ENCODE measurements at regions not wholly inside any gene's neighbourhood (a gene's known extent, or its start where the extent isn't known, plus 50 kb on each side); places are given as distances from the start of the nearest gene placed in this dataset.

- Histone ChIP-seq H3K4me1 (no peaks in the 10 kb centered on the region), H3K27ac (no peak overlapping the region), H3K4me3 (no peak overlapping the region), H3K27me3 (no peaks in the 10 kb centered on the region), H3K36me3 (ENCODE audit: low read depth, missing control alignments) (no peaks in the 10 kb centered on the region), H3K9me3 (no peaks in the 10 kb centered on the region)
- intact Hi-C loops (cut with DNase I; ENCODE audit: low total_unique reads): no loop called here
- DNase-seq: no peak
- TF ChIP-seq CTCF (IDR thresholded peaks at IDR 0.05): no peak
- no peak for TF ChIP-seq POLR2A (IDR thresholded peaks at IDR 0.05)
- 89 to 94% methylated on average over 8 of the region's 8 CpGs for WGBS, 2 donors
Measured at GRCh38 chr16:86045591-86045971, 146.6 kb downstream of the IRF8 start.

- no peaks in the 10 kb centered on the region for H3K36me3 ChIP-seq (ENCODE audit: low read depth, missing control alignments)
- WGBS, 2 donors: 39 to 79% methylated on average over 4 to 6 of the region's 6 CpGs
- TF ChIP-seq POLR2A (IDR thresholded peaks at IDR 0.05): no peak
- no peak for TF ChIP-seq CTCF (IDR thresholded peaks at IDR 0.05)
- intact Hi-C loops (cut with DNase I; ENCODE audit: low total_unique reads): no loop called here
- H3K27ac ChIP-seq: no peak overlapping the region
- H3K4me1 ChIP-seq: no peaks in the 10 kb centered on the region
- no peaks in the 10 kb centered on the region for H3K27me3 ChIP-seq
- no peak for DNase-seq
- no peaks in the 10 kb centered on the region for H3K9me3 ChIP-seq
- no peak overlapping the region for H3K4me3 ChIP-seq
Measured at GRCh38 chr16:86046026-86046425, 147.1 kb downstream of the IRF8 start.

GRCh38 chr16:86046667-86047270 is 147.8 kb downstream of the IRF8 start:
- Histone ChIP-seq H3K4me3 (no peak overlapping the region), H3K4me1 (no peaks in the 10 kb centered on the region), H3K27ac (no peak overlapping the region), H3K36me3 (ENCODE audit: low read depth, missing control alignments) (no peaks in the 10 kb centered on the region), H3K9me3 (no peaks in the 10 kb centered on the region), H3K27me3 (no peaks in the 10 kb centered on the region)
- DNase-seq: no peak
- WGBS, 2 donors: 70 to 77% methylated on average over 9 of the region's 9 CpGs
- intact Hi-C loops (cut with DNase I; ENCODE audit: low total_unique reads): no loop called here
- no peak for TF ChIP-seq CTCF (IDR thresholded peaks at IDR 0.05)
- TF ChIP-seq POLR2A (IDR thresholded peaks at IDR 0.05): no peak

- H3K4me3 ChIP-seq: no peak overlapping the region
- no peak overlapping the region for H3K27ac ChIP-seq
- no peaks in the 10 kb centered on the region for H3K9me3 ChIP-seq
- no peaks in the 10 kb centered on the region for H3K36me3 ChIP-seq (ENCODE audit: low read depth, missing control alignments)
- no peaks in the 10 kb centered on the region for H3K4me1 ChIP-seq
- 66 to 77% methylated on average over 11 of the region's 11 CpGs for WGBS, 2 donors
- DNase-seq: no peak
- intact Hi-C loops (cut with DNase I; ENCODE audit: low total_unique reads): no loop called here
- H3K27me3 ChIP-seq: no peaks in the 10 kb centered on the region
- TF ChIP-seq CTCF (IDR thresholded peaks at IDR 0.05) (no peak), POLR2A (IDR thresholded peaks at IDR 0.05) (no peak)
Measured at GRCh38 chr16:86048221-86048620, 149.3 kb downstream of the IRF8 start.

- 79 to 85% methylated on average over 9 to 11 of the region's 11 CpGs for WGBS, 2 donors
- Histone ChIP-seq H3K36me3 (ENCODE audit: low read depth, missing control alignments) (no peaks in the 10 kb centered on the region), H3K27ac (no peak overlapping the region), H3K9me3 (no peaks in the 10 kb centered on the region), H3K4me1 (no peaks in the 10 kb centered on the region), H3K27me3 (no peaks in the 10 kb centered on the region), H3K4me3 (no peak overlapping the region)
- intact Hi-C loops (cut with DNase I; ENCODE audit: low total_unique reads): no loop called here
- DNase-seq: no peak
- TF ChIP-seq CTCF (IDR thresholded peaks at IDR 0.05): no peak
- no peak for TF ChIP-seq POLR2A (IDR thresholded peaks at IDR 0.05)
Measured at GRCh38 chr16:86048882-86049585, 150.1 kb downstream of the IRF8 start.

Measured in testis (tissue), 2 donors.